Stimulated activated CD4-positive, alpha-beta T cell treated with anti-CD3 and anti-CD28 coated beads, Interleukin-15, amount 100 ng/mL, for 48 hours (primary cell): ENCODE measurements at regions not wholly inside any gene's neighbourhood (a gene's known extent, or its start where the extent isn't known, plus 50 kb on each side); places are given as distances from the start of the nearest gene placed in this dataset.
"Not testable (repeated sequence)": the region's sequence is repeated elsewhere in the genome, so short reads cannot be mapped to it uniquely, and the experiment has no call there.

Source experiments
- DNase-seq, 2 donors: peaks; one replicate each; pipeline ENCODE4 v3.0.0-alpha.2; 2020; ENCODE audit warnings: low read depth in 2 of 2

- no peak for DNase-seq
Measured at GRCh38 chr4:149870008-149870407, 54.4 kb upstream of the IQCM start.

GRCh38 chr4:149881744-149882143 lies 66.1 kb upstream of the IQCM start:
- no peak for DNase-seq

GRCh38 chr4:149882251-149882650 lies 66.6 kb upstream of the IQCM start:
- DNase-seq: no peak

GRCh38 chr4:149884046-149884445 lies 68.4 kb upstream of the IQCM start:
- no peak for DNase-seq

GRCh38 chr4:149884529-149885181 lies 69.0 kb upstream of the IQCM start:
- DNase-seq: no peak

- no peak for DNase-seq
Measured at GRCh38 chr4:149885896-149886295, 70.3 kb upstream of the IQCM start.

GRCh38 chr4:149886786-149887490 lies 71.3 kb upstream of the IQCM start:
- DNase-seq: no peak

GRCh38 chr4:149889991-149890390 lies 74.3 kb upstream of the IQCM start:
- DNase-seq: no peak

- DNase-seq: no peak
Measured at GRCh38 chr4:149890531-149890930, 74.9 kb upstream of the IQCM start.

- DNase-seq: no peak
Measured at GRCh38 chr4:149891426-149891825, 75.8 kb upstream of the IQCM start.

GRCh38 chr4:149896432-149896831 lies 80.8 kb upstream of the IQCM start:
- DNase-seq: no peak

- DNase-seq: no peak
Measured at GRCh38 chr4:149897783-149898182, 82.1 kb upstream of the IQCM start.

GRCh38 chr4:149901128-149901527 lies 85.5 kb upstream of the IQCM start:
- no peak for DNase-seq

- DNase-seq: no peak
Measured at GRCh38 chr4:149902242-149902641, 86.6 kb upstream of the IQCM start.

- no peak for DNase-seq
Measured at GRCh38 chr4:149910177-149910576, 94.5 kb upstream of the IQCM start.

GRCh38 chr4:149910604-149911350 lies 95.1 kb upstream of the IQCM start:
- DNase-seq: no peak

GRCh38 chr4:149911354-149911753 lies 95.7 kb upstream of the IQCM start:
- DNase-seq: no peak

- DNase-seq: no peak
Measured at GRCh38 chr4:149912000-149912399, 96.4 kb upstream of the IQCM start.

- peak; percentile 7 to 12 for DNase-seq
Measured at GRCh38 chr4:149914119-149915115, 98.8 kb upstream of the IQCM start.

- DNase-seq: not testable (repeated sequence)
Measured at GRCh38 chr4:149915735-149916134, 100.1 kb upstream of the IQCM start.

GRCh38 chr4:149923736-149924135 lies 108.1 kb upstream of the IQCM start:
- no peak for DNase-seq

GRCh38 chr4:149927514-149927913 lies 111.9 kb upstream of the IQCM start:
- no peak for DNase-seq
